Sigmoid colon (tissue), 4 donors: ENCODE measurements at regions not wholly inside any gene's neighbourhood (a gene's known extent, or its start where the extent isn't known, plus 50 kb on each side); places are given as distances from the start of the nearest gene placed in this dataset.

Experiments
- POLR2A ChIP-seq, 2 donors: fragments of 450-650 bp; IDR thresholded peaks; one replicate each; pipeline ENCODE4 v1.6.1; 2016; ENCODE audit warnings: antibody characterized with exemption in 2 of 2, mild to moderate bottlenecking in 2 of 2, moderate library complexity in 2 of 2
- POLR2AphosphoS5 ChIP-seq, 4 donors: sonication (generic); formaldehyde crosslinking; IDR thresholded peaks; one replicate each; pipeline ENCODE4 v1.6.1; 2017; ENCODE audit warnings: antibody characterized with exemption in 4 of 4
- TF ChIP-seq, protein P1 (sequence below), 4 experiments: fragments of 450-650 bp in 3 of 4; fragments of 200-600 bp in 1 of 4; IDR thresholded peaks; one replicate each; pipeline ENCODE4 v1.5.1; 2016 to 2019; ENCODE audit warnings: antibody characterized with exemption in 4 of 4, mild to moderate bottlenecking in 3 of 4, moderate library complexity in 2 of 4

DNA sequence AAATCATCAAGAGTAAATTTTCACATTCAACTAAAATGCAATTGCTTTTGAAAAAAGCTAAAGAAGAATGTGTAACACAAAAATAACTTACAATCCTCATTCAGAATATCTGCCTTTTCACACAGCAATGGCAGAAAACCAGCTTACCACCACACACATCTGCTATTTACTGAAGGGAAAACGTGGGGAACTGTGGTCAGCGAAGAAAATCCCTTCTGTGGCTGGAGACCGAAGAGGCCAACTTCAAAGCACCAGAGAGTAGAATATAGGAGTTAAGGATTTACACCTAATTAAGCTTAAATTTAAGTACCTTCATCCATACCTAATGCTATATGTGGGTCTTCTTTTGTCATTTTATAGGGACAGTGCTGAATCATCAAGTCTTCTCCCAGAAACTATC, 339.6 kb downstream of the DEPDC1B start:
- TF ChIP-seq, protein P1, sequence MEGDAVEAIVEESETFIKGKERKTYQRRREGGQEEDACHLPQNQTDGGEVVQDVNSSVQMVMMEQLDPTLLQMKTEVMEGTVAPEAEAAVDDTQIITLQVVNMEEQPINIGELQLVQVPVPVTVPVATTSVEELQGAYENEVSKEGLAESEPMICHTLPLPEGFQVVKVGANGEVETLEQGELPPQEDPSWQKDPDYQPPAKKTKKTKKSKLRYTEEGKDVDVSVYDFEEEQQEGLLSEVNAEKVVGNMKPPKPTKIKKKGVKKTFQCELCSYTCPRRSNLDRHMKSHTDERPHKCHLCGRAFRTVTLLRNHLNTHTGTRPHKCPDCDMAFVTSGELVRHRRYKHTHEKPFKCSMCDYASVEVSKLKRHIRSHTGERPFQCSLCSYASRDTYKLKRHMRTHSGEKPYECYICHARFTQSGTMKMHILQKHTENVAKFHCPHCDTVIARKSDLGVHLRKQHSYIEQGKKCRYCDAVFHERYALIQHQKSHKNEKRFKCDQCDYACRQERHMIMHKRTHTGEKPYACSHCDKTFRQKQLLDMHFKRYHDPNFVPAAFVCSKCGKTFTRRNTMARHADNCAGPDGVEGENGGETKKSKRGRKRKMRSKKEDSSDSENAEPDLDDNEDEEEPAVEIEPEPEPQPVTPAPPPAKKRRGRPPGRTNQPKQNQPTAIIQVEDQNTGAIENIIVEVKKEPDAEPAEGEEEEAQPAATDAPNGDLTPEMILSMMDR (IDR thresholded peaks at IDR 0.05), result no peak
- TF ChIP-seq POLR2A (IDR thresholded peaks at IDR 0.05) (no peak), POLR2AphosphoS5 (IDR thresholded peaks at IDR 0.05) (no peak)
